Fibroblast of the aortic adventitia (primary cell): ENCODE measurements at regions not wholly inside any gene's neighbourhood (a gene's known extent, or its start where the extent isn't known, plus 50 kb on each side); places are given as distances from the start of the nearest gene placed in this dataset.

ENCODE experiments used
- DNase-seq: peaks from one replicate; pipeline ENCODE4 v3.0.0-alpha.2; 2010; ENCODE audit warnings: low read depth
- H3K4me3 ChIP-seq: 2 replicates; pipeline ENCODE4 v1.5.1; 2011; ENCODE audit warnings: low read depth, mild to moderate bottlenecking, control low read depth, low read length, moderate library complexity
- TF ChIP-seq, protein P1 (sequence below): IDR thresholded peaks from 2 replicates; pipeline ENCODE4 v1.5.1; 2011; ENCODE audit warnings: mild to moderate bottlenecking, low read length, control low read depth, inconsistent platforms; ENCODE audit not compliant: insufficient read depth

DNA sequence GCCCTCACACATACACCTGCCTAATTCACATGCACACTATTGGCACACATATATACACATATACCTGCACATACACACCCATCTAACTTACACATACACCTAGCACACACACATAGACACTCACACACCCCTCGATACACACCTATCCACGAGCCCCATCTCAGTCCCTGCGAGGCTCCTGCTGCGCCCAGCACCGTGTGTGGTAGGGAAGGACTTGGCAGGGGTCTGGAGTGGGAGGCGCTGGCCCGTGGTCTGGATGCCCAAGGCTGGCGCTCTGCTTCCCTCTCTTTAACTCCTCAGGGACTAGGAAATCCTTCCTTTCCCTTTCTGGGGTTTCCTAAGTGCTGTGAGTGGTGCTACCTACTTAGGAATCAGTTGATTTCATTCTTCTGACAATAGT is 202.7 kb downstream of the UQCRFS1 start:
- TF ChIP-seq, protein P1, sequence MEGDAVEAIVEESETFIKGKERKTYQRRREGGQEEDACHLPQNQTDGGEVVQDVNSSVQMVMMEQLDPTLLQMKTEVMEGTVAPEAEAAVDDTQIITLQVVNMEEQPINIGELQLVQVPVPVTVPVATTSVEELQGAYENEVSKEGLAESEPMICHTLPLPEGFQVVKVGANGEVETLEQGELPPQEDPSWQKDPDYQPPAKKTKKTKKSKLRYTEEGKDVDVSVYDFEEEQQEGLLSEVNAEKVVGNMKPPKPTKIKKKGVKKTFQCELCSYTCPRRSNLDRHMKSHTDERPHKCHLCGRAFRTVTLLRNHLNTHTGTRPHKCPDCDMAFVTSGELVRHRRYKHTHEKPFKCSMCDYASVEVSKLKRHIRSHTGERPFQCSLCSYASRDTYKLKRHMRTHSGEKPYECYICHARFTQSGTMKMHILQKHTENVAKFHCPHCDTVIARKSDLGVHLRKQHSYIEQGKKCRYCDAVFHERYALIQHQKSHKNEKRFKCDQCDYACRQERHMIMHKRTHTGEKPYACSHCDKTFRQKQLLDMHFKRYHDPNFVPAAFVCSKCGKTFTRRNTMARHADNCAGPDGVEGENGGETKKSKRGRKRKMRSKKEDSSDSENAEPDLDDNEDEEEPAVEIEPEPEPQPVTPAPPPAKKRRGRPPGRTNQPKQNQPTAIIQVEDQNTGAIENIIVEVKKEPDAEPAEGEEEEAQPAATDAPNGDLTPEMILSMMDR = no peak
- no peak for DNase-seq
- no peak overlapping the region for H3K4me3 ChIP-seq

DNA sequence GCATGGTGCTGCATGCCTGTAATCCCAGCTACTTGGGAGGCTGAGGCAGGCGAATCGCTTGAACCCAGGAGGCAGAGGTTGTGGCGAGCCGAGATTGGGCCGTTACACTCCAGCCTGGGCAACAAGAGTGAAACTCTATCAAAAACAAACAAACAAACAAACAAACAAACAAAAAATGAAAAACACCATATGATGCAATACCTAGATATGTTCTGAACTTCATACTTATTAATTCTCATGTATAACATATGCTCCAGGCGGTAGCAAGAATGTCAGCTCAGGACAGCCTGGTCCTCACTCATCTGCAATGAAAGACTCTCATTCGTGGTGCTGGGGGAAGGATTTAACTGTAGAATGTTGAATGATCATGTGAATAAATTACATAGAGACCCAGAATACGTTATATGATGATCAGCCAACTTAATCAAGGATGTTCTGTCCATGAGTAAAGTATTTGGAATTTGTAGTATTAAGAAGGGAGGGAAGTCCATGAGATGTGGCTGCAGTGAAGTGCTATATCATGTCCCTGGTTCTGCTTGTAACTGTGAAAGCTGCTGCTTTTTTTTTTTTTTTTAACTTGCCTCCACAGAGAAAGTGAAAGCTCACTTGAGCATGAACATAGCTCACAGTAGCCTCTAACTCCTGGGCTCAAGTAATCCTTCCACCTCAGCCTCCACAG is 206.8 kb downstream of the UQCRFS1 start:
- DNase-seq = peak; percentile 30
- H3K4me3 ChIP-seq = no peak overlapping the region
- TF ChIP-seq, protein P1 = no peak

DNA sequence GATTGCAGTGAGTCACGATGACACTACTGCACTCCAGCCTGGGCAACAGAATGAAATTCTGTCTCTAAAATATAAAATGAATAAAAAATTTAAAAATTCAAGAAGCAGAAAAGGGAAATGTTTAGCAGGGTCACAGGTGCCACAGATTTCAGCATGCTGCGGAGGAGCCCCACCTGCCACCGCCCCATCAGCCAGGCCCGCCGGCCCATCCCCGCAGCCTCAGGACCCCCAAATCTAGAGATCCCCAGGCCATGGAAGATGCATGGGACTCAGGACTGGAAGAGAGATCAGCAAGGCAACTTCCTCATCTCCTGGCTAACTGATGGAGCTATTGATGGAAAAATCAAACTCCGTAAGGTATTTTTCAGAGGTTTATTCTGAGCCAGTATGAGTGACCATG is 208.2 kb downstream of the UQCRFS1 start:
- no peak overlapping the region for H3K4me3 ChIP-seq
- TF ChIP-seq, protein P1 = no peak
- no peak for DNase-seq

DNA sequence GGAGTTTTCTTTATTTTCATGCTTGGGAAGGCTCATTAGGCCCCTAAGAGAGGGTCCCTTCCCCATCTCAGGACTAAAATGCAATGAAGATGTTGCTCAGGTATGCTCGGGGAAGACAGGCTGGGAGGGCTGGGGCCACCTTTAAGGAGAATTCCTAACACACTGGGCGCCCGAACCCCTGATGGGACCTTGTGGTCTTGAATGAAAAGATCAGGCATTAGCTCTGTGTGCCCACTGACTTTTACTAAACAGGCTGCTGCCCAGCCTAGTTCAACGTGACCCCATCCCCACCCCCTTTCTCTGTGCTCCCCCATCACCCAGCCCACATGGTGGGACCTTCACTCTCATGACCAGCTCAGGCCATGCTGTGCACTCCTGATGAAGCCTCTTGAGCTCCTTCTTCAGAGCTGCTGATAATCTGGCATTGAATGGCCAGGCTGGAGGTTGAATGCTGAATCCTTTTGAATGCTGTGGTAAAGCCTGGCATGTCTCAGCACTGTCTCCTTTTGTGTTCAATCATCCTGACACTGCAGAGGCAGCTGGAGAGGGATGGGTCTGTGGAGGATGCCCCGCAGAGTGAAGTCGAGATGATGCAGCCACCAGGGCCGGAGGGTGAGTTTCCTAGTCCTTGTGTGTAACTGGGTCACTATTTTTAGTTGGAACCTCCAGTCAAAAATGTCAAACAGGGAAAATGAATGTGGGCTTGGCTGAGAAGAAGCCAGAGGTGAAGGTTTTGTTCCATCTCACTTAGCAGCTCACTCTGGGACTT is 209.1 kb downstream of the UQCRFS1 start:
- no peak overlapping the region for H3K4me3 ChIP-seq
- TF ChIP-seq, protein P1 = no peak

DNA sequence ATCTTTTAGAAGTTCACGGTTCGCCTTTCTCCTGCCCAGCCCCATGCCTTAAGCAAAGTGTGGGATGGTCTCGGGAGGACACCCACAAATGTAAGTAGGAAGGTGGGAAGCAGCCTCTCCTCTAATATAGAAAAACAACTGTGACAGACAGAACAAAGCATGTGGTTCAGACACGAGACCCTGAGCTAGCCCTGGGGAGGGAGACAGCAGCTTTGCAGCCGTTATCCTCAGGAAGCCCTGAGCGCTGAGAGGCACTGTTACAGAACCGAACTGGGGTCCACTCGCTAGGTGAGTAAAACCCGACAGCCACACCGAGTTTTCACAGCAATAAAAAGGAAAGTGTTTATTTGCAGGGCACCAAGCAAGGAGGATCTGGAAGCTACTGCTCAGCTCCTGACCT is 210.6 kb downstream of the UQCRFS1 start:
- TF ChIP-seq, protein P1 = no peak
- no peak for DNase-seq
- H3K4me3 ChIP-seq = no peak overlapping the region

More for the DNA sequence above, 209.1 kb downstream of the UQCRFS1 start:
- no peak for DNase-seq

DNA sequence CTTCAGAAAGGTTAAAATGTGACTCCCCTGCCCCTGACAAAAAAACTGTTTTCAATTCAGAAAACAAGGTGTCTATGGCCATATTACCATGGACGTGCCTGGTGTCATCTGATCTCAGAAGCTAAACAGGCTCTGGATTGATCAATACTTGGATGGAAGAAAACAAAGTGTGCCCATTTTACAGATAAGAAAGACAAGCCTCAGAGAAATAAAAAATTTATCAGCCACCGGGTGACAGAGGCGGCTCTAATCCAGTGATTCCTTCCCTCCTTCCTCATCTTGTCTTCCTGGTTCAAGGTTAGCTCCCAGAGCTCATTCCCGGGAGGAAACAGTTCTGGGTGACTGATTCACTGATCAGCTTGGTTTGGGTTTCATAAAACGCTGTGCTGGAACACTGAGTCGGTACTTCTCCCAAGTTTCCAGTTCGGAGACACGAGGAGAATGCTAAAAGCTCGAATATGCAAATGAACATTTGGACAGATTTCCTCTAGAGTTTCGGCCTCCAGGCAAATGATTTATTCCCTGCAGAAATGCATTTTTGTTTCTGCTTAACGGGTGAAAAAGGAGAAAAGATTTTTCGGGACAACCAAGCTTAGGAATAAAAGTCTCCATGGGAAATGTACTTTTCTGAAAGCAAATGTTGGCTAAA is 211.2 kb downstream of the UQCRFS1 start:
- no peak overlapping the region for H3K4me3 ChIP-seq
- TF ChIP-seq, protein P1 = no peak
- peak; percentile 11 for DNase-seq
